ENCODE measurements at regions not wholly inside any gene's neighbourhood (a gene's known extent, or its start where the extent isn't known, plus 50 kb on each side); places are given as distances from the start of the nearest gene placed in this dataset.

GRCh38 chr20:3296261-3297078, 57.5 kb upstream of the SLC4A11 start:
- no peak for TF ChIP-seq CTCF (IDR thresholded peaks at IDR 0.05; ENCODE audit: low read depth, low read length)
- DNase-seq (ENCODE audit: extremely low read depth, low read depth), result no peak
